Right ventricle myocardium superior (tissue), 1 donor: ENCODE measurements at regions not wholly inside any gene's neighbourhood (a gene's known extent, or its start where the extent isn't known, plus 50 kb on each side); places are given as distances from the start of the nearest gene placed in this dataset.

ENCODE experiments used
- ATAC-seq: fragments of 200-7000 bp; cut with Tn5 transposase; one replicate; pipeline ENCODE4 v1.9.1; 2020; ENCODE audit warnings: mild to moderate bottlenecking; ENCODE audit not compliant: poor library complexity
- DNase-seq: peaks from one replicate; pipeline ENCODE4 v3.0.0-alpha.2; 2020
- intact Hi-C: fragments of 100-400 bp; cut with DNase I; formaldehyde crosslinking; loops from one replicate; pipeline ENCODE4 v1.11.2; 2022
- donor health status: DM: no; HTN: yes; CAD: no; lungs with severe emphysema.

GRCh38 chr18:31244771-31245394 lies 73.1 kb upstream of the DSG1 start:
- no peak for DNase-seq
- ATAC-seq, result no peak
- intact Hi-C loops, result no loop called here

DNA sequence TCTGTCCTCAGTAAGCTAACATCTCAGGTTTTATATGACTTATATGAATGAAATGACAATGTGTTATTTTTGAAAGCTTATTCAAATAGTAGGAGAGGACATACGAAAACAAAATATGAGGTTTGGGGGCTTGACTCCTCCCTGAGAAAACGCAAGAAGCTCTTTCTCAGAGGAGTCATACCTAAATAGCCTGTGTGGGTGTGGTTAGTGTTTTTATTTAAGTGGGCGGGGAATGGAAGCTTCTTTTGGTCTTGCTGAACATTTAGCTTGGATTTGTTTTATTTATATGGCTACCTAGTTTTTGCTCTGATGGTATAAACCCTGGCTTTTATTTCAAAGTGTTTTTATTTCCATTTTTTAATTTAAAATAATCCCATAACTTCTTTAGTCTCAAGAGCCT lies 72.1 kb upstream of the DSG1 start:
- intact Hi-C loops, result no loop called here
- DNase-seq, result no peak
- ATAC-seq, result no peak

DNA sequence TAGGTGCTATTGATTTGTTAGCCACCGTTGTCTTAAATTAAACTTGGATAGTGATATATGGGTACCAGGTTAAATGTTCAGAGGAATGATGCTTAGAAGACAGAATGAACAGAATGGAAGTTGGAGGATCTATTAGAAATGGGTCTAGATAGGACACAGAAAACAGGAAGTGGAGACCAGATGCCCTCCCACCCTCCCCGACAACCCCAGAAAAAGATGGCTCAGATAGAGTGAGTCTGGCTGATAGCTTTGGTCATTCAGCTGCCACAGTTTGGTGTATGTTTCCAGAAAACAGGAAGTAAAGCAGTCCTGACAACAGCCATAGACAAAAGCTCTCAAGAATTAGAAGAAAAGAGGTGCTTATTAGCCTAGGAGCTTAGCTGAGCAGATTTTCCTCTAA lies 71.5 kb upstream of the DSG1 start:
- DNase-seq (no peak), ATAC-seq (no peak)
- intact Hi-C loops, result no loop called here

- ATAC-seq (peak; percentile 30), DNase-seq (no peak)
- intact Hi-C loops, result no loop called here
These were observed 70.3 kb upstream of the DSG1 start for GRCh38 chr18:31247574-31248199.

DNA sequence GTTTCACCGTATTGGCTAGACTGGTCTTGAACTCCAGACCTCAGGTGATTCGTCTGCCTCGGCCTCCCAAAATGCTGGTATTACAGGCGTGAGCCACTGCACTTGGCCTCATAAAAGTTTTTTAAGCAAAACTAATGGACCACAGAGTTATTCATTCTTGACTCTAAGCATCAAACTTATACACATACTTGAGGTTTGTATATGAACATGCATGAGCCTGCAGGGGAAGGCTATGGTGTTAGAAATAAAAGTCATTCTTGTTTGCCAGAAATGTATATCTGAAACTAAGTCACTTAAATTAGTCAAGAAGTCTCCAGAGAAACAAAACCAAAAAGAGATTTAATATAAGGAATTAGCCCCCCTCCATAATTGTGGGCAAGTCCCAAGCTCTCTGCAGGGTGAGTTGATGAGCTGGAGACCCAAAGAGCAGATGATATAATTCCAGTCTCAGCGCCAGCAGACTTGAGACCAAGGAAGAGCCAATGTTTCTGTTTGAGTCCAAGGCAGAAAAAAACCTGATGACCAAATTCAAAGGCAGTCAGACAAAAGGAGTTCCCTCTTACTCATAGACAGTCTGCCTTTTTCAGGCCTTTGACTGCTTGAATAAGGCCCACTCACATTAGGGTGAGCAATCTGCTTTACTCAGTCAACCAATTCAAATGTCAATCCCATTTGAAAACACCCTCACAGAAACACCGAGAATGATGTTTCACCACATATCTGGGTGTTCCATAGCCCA lies 69.0 kb upstream of the DSG1 start:
- no peak for ATAC-seq
- no peak for DNase-seq
- intact Hi-C loops, result no loop called here

GRCh38 chr18:31250902-31251301 lies 67.1 kb upstream of the DSG1 start:
- DNase-seq (no peak), ATAC-seq (no peak)
- intact Hi-C loops, result no loop called here

- intact Hi-C loops, result no loop called here
- ATAC-seq (no peak), DNase-seq (no peak)
These were observed 65.4 kb upstream of the DSG1 start for GRCh38 chr18:31252522-31252921.

DNA sequence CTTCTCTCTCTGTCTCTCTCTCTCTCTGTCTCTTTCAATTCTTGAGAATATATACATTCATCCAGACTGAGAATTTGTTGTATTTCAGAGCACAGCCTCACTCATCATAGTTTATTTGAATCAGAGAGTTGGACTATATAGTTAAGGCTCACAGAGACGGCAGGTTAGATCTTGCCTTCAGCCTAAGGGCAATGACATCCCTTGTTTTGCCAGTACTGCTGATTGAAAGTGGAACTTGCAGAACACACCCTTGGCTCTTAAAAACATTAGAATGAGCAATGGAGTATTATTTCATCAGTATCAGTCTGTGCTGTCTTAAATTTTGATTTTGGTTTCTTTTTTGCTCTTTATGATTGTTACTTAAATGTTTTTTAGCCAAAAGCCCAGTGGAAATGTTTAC lies 62.0 kb upstream of the DSG1 start:
- intact Hi-C loops, result no loop called here
- ATAC-seq (no peak), DNase-seq (no peak)

GRCh38 chr18:31258789-31259188 lies 59.2 kb upstream of the DSG1 start:
- no peak for DNase-seq
- ATAC-seq, result no peak
- intact Hi-C loops, result no loop called here

DNA sequence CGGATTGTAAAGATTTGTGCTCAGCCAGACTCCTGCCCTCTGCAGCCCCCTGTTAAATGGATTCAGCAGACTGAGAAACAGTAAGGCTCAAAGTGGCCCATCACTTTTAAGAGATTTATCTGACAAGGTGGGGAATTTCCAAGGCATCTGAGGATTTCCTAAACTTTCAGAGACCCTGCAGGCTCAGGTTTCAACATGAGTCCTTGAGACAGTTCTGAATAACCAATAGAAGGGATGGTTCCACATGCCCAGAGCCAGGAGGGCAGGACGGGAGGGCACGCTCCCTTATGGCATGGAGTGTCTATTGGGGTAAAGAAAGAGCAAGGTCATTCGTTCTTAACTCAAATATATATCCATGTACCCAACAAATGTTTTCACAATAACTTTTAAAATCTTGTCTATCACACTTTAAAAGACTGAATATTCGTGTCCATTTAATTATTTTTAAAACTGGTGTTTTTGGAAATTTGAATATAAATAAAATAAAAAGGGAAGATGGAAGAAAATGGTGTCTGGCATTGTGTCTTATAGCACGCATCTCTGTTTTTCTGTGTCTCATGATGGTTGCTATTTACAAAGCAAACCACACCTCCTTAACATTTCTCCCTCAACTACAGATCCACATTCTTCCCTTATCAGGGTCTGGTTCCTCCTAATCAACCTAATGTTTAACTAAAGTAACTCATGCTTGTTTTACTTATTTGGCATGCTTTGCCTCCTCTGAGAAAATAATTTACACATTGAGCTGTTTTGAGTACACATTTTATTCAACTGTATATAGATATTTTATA lies 56.0 kb upstream of the DSG1 start:
- DNase-seq (no peak), ATAC-seq (peak; percentile 71)
- intact Hi-C loops, result loop anchor here (10.0 kb wide), 1 partner anchor 243 kb away; no protein-coding TSS in a partner anchor

GRCh38 chr18:31267823-31268481 lies 50.0 kb upstream of the DSG1 start:
- DNase-seq (no peak), ATAC-seq (no peak)
- intact Hi-C loops, result loop anchor here (10.0 kb wide), 1 partner anchor 237 kb away; no protein-coding TSS in a partner anchor
